NCI-H526 (cell line): ENCODE measurements at regions not wholly inside any gene's neighbourhood (a gene's known extent, or its start where the extent isn't known, plus 50 kb on each side); places are given as distances from the start of the nearest gene placed in this dataset.
"Not testable (repeated sequence)": the region's sequence is repeated elsewhere in the genome, so short reads cannot be mapped to it uniquely, and the experiment has no call there.

Source experiments
- DNase-seq, 2 experiments: peaks; one replicate each; lab custom pipeline; 2025; lab: John Stamatoyannopoulos, UW

DNA sequence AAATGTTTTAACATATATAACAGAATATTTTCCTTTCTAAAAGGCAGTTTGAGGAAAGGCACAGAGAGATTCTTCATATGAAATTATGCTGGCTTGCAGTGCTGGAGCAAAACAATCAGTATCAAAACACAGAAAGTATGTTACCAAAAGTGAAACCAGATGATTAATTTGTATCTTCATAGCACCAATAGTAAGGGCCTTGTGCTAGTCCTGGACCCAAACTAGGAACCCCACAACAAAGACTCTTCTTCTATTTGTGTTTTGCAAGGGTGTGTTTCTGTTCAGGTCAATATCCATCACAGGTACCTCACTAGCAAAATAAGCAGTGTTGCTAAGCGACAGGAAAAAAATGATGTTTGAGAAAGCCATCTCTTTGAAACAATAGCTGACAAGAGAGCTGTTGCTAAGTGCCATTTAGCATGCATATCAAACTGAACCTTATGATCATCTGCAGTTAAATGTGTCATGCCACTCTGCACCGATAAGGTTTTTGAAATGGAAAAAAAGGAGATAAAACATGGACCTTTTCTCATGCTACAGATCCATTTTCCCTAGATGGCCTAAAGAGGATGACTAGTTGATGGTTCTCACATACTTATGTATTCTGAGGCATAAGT lies 196.2 kb upstream of the ALG10 start:
- no peak for DNase-seq

DNA sequence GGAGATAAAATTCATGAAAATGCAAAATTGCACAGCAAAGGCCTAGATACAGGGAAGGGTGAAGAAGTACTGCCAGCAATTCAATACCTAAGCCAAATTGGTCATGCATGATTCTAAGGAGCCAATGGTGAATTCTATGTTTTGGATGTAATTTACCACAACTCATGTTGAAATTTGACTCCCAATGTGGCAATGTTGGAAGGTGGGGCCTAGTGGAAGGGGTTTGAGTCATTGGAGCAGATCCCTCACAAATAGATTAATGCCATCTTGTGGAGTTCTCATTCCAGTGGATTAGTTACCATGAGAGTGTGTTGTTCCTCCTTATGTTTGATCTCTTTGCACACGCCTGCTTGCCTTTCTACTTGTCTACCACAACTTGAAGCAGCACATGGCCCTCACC lies 194.0 kb upstream of the ALG10 start:
- DNase-seq = no peak

DNA sequence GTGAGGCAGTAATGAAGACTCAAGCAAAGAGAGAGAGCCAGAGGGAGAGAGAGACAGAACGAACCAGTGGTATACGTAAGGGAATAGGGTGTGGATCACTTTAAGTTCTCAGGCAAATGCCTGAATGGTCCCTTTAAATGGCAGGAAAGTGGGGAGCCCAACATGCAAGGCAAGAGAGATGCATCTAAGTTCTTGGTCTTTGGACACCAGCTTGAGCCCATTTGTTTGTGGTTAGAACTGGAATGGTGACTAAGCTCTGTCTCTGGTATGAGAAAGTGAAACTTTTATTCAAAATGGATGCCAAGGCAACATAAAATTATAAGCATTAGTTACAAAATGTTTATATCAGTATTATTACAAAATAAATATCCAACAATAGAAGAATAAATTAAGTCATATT lies 192.2 kb upstream of the ALG10 start:
- DNase-seq = no peak

DNA sequence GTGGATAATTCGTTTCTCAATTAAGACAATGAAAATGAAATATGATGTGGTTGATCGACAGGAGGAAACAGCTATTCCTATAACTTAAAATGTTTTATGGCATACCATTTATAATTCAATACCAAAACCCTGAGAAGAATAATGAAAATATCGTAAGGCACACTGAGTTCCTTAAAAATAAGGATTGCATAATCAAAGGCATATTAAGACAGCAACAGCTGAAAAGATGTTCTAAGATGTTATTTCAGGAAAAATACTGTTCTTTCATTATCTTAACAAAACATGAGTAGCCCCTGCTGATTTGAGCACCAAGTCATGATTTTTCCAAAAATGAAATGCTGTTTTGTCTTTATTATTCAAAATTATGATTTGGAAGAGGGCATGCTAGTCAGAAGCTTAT lies 189.4 kb upstream of the ALG10 start:
- DNase-seq = no peak

DNA sequence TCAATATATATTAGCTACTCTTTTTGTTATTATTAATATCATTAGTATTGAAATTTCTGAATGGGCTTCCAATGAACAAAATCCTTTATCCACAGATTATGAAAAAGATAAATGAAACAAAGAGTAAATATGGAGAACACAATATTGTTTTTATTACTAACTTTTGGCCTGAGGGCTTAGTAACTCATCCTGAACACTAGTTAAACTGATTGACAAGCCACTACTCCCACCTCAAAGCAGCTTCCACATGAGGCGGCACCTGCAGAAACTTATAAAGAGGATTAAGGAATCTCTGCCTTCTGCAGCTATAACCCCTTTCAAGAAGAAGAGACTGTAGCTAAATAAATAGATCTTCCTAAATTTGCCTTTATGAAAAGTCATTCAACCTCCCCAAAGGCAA lies 187.6 kb upstream of the ALG10 start:
- DNase-seq = no peak

DNA sequence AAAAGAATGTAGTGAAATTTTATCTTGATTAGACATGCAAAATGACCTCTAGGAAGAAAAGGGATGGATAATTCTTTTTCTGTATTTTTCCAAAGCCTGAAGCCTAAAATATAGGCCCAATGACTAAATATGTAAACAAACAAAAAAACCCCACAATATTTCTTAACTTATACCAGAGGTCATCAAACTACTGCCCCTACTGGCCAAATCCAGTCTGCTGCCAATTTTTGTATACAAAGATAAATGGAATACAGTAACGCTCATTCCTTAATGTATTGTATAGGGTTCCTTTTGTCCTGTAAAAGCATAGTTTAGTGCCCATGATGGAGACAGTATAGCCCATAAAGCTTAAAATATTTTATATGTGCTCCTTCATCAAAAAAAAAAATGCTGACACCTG lies 145.7 kb upstream of the ALG10 start:
- DNase-seq = no peak

DNA sequence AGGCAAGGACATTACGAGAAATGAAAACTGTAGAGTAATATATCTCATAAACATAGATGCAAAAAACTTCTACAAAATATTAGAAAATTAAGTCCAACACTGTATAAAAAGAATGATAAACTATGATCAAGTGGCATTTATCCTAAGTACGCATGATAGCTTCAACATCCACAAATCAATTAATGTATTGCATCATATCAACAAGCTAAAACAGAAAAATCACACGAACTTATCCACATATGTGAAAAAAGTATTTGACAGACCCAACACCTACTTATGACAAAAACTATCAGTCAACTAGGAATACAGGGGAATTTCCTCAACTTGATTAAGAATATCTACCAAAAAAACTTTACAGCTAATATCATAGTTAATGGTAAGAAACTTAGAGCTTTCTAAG lies 129.9 kb upstream of the ALG10 start:
- DNase-seq = no peak

DNA sequence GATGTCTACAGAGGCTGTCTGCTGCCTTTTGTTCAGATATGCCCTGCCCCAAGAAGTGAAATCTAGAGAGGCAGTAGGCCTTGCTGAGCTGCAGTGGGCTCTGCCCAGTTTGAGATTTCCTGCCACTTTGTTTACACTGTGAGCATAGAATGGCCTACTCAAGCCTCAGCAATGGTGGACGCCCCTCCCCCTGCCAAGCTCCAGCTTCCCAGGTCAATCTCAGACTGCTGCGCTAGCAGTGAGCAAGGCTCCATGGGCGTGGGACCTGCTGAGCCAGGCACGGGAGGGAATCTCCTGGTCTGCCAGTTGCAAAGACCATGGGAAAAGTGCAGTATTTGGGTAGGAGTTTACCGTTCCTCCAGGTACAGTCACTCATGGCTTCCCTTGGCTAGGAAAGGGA lies 101.8 kb upstream of the ALG10 start:
- DNase-seq = not testable (repeated sequence)

DNA sequence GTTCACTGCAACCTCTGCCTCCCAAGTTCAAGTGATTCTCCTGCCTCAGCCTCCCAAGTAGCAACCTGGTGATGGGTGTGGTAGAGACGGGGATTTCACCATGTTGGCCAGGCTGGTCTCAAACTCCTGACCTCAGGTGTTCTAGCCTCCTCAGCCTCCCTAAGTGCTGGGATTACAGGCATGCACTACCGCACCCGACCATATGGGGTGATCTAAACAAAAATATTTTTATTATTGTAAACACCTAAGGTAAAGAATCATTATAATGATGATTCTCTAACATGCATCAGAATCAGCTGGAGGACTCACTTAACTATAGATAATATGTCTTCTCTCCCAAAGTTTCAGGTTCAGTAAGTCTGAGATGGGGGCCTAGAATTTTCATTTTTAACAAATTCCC lies 96.2 kb upstream of the ALG10 start:
- DNase-seq = no peak

DNA sequence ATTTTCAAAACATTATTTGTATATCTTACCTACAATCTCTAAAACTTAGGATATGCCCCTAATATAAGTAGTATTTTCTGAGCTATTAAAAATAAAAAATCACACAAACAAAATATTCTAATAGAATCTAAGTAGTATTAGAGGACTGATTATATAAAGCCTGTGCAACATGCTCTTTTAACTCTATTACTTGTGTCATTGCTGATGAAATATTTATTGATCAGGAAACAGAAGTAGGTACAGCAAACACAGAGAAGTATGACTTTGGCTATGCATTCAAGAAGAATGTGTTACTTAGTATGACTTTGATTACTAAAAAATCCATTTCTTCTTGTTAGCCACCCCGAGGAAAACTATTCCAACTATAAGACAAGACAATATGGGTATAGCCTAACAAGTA lies 84.6 kb upstream of the ALG10 start:
- not testable (repeated sequence) for DNase-seq

DNA sequence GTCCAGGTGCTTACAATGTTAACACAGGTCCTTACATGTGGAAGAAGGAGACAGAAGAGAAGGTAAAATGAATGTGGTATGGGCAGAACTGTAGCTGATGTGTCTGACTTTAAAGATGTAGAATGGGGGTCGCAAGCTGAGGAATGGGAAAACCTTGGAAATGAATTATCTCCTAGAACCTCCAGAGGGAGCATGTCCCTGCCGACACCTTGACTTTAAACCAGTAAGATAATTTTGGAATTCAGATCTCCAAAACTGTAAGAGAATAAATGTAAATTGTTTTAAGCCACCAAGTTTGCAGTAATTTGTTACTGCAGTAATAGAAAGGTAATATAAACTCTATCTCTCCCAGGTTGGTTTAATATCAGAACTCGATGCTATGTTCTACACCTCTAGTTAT lies 80.1 kb upstream of the ALG10 start:
- DNase-seq = peak in 1 of 2 experiments; percentile 1

DNA sequence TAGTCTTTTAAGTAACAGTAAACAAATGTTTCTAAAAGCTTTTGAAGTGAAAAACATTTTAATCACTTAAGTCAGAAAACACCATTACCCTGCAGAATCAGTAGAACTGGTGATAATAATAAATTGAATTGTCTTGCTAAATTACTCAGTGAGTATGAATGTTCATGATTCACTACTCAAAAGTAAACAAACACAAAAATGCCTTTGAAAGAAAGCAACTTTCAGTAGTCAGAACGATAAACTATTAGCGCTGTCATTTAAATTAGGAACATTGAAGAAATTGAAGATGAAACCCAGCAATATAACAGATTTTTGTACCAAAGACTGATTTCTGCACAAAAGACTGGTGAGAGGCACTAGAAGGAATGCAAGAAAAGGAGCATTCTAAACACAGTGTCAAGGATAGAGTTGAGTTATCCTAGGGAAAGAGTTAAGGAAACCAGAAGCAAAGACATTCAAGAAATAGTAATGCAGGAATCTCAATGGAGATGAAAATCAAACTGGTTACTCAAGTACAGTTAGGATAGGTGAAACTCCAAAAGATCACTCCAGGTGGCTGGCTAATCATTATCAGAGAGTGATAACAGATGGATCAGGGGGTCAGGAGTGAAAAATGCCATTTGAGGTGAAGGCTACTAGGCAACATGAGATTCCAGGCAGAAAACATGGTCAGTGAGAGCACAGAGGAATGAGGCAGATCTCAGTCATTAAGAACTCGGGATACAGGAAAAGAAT lies 77.4 kb upstream of the ALG10 start:
- no peak for DNase-seq

DNA sequence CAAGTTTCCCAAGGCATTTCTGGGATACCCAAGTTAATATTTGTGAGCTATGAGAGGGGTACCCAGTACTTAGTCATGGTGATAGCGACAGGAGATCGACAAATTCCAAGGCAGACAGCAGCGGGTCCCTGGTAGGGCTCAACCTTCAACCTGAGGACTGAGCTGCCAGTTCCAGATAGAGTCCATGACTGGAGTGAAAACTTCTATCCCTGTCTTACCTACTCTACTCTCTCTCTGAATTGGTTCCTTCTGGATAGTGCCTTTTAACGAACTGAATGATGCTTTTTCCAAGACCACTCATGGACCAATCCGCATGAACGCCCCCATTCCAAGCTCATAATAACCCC lies 76.9 kb upstream of the ALG10 start:
- DNase-seq = no peak

DNA sequence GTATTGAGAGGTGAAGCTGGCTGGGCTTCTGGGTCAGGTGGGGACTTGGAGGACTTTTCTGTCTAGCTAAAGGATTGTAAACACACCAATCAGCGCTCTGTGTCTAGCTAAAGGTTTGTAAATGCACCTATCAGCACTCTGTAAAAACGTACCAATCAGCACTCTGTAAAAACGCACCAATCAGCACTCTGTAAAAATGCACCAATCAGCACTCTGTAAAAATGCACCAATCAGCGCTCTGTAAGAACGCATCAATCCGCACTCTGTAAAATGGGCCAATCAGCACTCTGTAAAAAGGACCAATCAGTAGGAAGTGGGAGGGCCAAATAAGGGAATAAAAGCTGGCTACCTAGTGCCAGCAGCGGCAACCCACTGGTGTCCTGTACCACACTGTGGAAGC lies 56.1 kb upstream of the ALG10 start:
- DNase-seq = not testable (repeated sequence)

DNA sequence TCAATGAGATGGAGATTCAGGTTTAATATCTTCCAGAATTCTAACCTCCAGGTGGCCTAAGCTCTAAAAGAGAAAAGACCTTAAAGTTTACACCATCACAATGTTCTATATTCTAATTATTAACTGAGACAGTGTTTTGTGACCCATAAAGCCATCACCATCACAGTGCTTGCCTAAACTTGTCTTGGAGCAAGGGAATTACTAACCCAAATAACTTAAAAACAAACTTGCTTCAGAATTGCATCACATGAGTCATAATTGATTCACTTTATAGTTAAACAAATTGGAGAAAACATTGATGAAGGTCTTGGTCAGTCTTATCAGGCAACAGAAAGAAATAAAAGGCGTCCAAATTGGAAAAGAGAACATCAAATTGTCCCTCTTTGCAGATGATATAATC lies 54.5 kb upstream of the ALG10 start:
- DNase-seq = no peak
